Small intestine (tissue), 7 donors: ENCODE measurements at regions not wholly inside any gene's neighbourhood (a gene's known extent, or its start where the extent isn't known, plus 50 kb on each side); places are given as distances from the start of the nearest gene placed in this dataset.

Experiments used
- DNase-seq, 2 donors: peaks; one replicate each; pipeline versions ENCODE4 v3.0.0 to v3.0.0-alpha.2; 2013
- FAIRE-seq: peaks from 2 replicates; lab custom pipeline; 2012; peaks lifted over from hg19 to GRCh38; lab: Jason Lieb, UNC
- H3K27ac ChIP-seq, 3 donors: one replicate each; pipeline ENCODE4 v1.5.1; 2013; ENCODE audit warnings: low read length in 2 of 3, mild to moderate bottlenecking in 2 of 3, control low read depth in 1 of 3, inconsistent platforms in 1 of 3, low read depth in 1 of 3, moderate library complexity in 1 of 3
- H3K27me3 ChIP-seq, 3 donors: one replicate each; pipeline ENCODE4 v1.6.1; 2013; ENCODE audit warnings: low read length in 3 of 3, inconsistent platforms in 1 of 3; ENCODE audit not compliant: control insufficient read depth in 3 of 3, insufficient read depth in 3 of 3
- H3K36me3 ChIP-seq, 3 donors: one replicate each; pipeline ENCODE4 v1.6.1; 2013; ENCODE audit warnings: low read length in 3 of 3, inconsistent platforms in 1 of 3, low read depth in 1 of 3, mild to moderate bottlenecking in 1 of 3, moderate library complexity in 1 of 3; ENCODE audit not compliant: control insufficient read depth in 3 of 3, insufficient read depth in 2 of 3
- H3K4me1 ChIP-seq, 3 donors: one replicate each; pipeline ENCODE4 v1.6.1; 2013; ENCODE audit warnings: low read length in 2 of 3, inconsistent platforms in 1 of 3, low read depth in 1 of 3, mild to moderate bottlenecking in 1 of 3, moderate library complexity in 1 of 3; ENCODE audit not compliant: control insufficient read depth in 3 of 3, insufficient read depth in 2 of 3
- H3K4me3 ChIP-seq, 3 donors: one replicate each; pipeline ENCODE4 v1.5.1; 2013; ENCODE audit warnings: low read length in 3 of 3, control low read depth in 1 of 3, inconsistent platforms in 1 of 3, low read depth in 1 of 3, mild to moderate bottlenecking in 1 of 3, moderate library complexity in 1 of 3
- H3K9me3 ChIP-seq, 2 donors: one replicate each; pipeline ENCODE4 v1.6.1; 2013; ENCODE audit warnings: low read depth in 1 of 2, low read length in 1 of 2; ENCODE audit not compliant: control insufficient read depth in 2 of 2, insufficient read depth in 1 of 2
- WGBS, 3 donors: extraction: QIAGEN DNeasy Blood & Tissue Kit; methylation state at CpG; one replicate each; pipeline ENCODE4 v1.1.7; 2013; 5-methylcytosine and 5-hydroxymethylcytosine counted together
- donor health status: healthy with polysubstance abuse.
- donor health status: control.
- donor health status: control.
- donor health status: Bipolar disorder and iron deficiency.
- donor health status: healthy.

- FAIRE-seq (no peak), DNase-seq (no peak)
- H3K36me3 ChIP-seq: no peaks in the 10 kb centered on the region
- H3K27me3 ChIP-seq: no peaks in the 10 kb centered on the region
- no peak overlapping the region for H3K27ac ChIP-seq
- H3K9me3 ChIP-seq: no peaks in the 10 kb centered on the region
- no peaks in the 10 kb centered on the region for H3K4me1 ChIP-seq
- H3K4me3 ChIP-seq: no peak overlapping the region
- WGBS, 3 donors: 38 to 43% (median 43%) methylated on average over 1 of the region's 1 CpG
Measured at GRCh38 chr12:85740186-85740585, 96.0 kb downstream of the RASSF9 start.

GRCh38 chr12:85741046-85741445 lies 95.2 kb downstream of the RASSF9 start:
- H3K9me3 ChIP-seq: no peaks in the 10 kb centered on the region
- H3K36me3 ChIP-seq: no peaks in the 10 kb centered on the region
- H3K4me1 ChIP-seq: no peaks in the 10 kb centered on the region
- no peak for FAIRE-seq
- no peaks in the 10 kb centered on the region for H3K27me3 ChIP-seq
- no peak overlapping the region for H3K4me3 ChIP-seq
- DNase-seq: no peak
- H3K27ac ChIP-seq: no peak overlapping the region

- DNase-seq: peak; percentile 21 to 35
- Histone ChIP-seq H3K4me1 (peaks cover 0 to 8% (median 0%) of the 10 kb centered on the region in 3 donors), H3K9me3 (no peaks in the 10 kb centered on the region), H3K36me3 (no peaks in the 10 kb centered on the region), H3K4me3 (no peak overlapping the region), H3K27ac (peak overlapping the region in 1 of 3 donors; percentile 31), H3K27me3 (no peaks in the 10 kb centered on the region)
- 19 to 44% (median 33%) methylated on average over 3 of the region's 3 CpGs for WGBS, 3 donors
- peak; percentile 41 for FAIRE-seq
Measured at GRCh38 chr12:85747941-85748495, 88.2 kb downstream of the RASSF9 start.
